Right renal pelvis (tissue), 4 donors: ENCODE measurements at regions not wholly inside any gene's neighbourhood (a gene's known extent, or its start where the extent isn't known, plus 50 kb on each side); places are given as distances from the start of the nearest gene placed in this dataset.

Experiments
- DNase-seq, 4 donors: peaks; one replicate each; pipeline ENCODE4 v3.0.0-alpha.2; 2013; ENCODE audit warnings: low read depth in 4 of 4, low spot score in 3 of 4, missing footprints in 1 of 4

DNA sequence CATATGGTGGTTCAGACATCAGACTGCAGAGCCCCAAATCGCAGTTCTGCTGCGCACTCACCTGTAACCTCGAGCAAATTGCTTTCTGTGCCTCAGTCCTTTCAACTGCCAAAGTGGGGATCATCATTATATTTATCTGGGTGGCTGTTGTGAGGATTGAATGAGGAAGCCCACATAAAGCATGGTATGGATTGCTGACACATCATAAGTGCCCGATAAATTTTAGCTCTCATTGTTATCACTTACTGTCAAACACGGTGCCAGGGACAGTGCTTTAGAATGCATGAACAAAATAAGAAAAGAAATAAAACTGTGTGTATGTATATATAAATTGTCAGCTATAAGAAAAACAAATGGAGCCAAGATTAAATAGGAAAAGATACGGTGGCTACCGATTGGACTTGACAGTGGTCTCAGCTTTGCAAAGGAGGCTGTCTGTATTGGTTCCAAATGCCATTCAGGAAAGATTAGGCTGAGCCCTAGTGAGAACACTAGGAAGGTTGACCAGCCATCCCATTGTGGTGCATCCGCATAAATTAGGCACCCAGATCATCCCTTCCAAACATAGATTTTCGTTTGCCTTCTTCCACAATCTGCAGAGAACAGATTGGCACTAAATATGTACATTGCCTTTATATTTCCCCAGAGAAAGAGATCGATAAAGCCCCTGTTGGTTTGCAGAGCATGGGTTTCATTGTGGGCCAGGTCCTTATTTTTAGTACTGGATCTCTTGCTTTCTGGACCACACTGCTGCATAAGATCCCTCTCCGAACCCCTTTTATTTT is 91.8 kb upstream of the KAZN start:
- DNase-seq, result no peak

DNA sequence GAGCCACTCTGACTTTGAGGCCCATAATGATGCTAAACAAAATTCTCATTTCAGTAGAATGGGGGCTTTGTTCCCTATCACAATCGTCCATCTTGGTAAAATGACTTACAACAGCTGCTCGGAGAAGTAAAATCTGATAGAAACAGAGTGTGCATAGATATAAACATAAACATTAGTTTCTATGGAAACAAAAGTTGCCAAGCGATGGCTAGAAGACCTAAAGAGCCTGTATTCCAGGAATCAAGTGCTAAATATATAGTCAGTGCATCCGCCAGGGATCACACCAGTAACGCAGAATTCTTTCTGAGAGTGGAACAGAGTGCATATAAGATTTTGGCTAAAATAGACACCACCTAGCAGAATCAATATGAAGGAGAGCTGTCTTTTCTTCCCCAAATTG is 91.2 kb upstream of the KAZN start:
- DNase-seq, result peak in 3 of 4 donors; percentile 18 to 43 (median 23)

DNA sequence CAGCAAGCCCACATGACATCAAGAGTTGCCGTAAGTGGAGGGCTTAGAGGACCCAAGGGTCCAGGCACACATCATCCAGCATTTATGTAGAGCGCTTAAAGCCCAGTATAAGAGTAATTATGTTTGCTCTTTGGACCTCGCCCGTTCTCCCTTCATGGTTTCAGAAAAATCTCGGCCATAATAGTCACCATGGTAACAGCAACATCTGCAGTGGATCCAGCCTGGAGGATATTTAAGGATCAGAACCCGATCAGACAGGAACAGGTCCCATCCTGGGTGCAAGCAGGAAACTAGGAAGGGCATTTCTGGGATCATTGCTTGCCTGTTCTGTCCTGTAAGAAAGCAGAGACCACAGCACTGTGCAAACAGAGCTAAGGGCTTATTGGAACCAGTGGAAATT is 89.9 kb upstream of the KAZN start:
- no peak for DNase-seq

DNA sequence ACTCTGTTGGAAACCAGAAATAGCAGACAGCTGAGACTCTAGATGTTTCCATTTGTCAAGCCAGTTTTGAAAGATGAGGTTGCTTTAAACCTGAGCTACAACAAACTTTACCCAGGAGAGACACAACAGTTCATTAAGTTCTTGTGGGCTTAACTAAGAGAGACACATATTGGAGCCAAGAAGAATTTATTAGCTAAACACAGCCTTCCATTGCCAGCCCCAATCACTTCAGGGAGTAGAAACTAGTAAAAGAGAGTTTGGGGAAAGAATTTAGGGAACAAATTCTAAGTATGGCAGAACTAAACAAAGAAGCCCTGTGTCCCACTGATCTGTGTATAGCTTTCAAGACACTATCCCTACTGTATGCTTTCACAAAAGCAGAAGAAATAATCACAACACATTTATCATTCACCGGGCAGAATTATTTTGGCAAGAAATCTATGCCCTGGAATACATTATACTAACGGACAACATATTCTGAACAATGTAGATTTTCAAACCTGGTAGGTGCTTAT is 87.3 kb upstream of the KAZN start:
- DNase-seq, result no peak

DNA sequence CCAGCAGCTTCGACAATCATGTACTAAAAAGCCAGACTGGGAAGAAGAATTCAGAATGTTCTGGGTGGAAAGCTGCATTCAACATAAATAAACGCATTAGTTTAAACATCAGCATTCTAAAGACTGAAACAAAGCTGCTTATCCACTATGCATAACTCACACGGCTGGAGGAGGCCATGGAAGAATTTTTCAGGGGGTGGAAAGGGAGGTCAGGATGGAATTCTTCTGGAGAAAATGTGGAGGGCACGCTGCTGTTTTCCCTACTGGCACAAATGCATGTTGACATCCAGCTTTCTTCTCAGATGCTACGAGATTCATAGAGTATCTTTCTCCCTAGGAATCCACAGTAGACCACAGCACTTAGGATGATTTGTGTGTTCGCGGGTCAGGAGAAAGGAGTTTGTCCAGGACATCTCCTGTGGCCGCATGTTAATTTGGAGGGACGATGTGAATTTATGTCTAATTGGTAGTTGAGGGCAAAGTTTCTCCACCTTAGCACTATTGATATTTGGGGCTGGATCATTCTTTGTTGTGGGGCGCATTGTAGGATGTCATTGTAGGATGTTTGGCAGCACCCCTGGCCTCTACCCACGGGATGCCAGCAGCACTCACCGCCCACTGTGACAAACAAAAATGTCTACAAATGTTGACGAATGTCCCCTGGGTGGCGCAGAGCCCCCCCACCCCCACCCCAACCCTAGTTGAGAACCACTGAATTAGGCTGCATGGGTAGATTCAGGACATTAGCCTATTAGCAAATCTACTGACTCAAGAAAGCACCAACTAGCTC is 86.5 kb upstream of the KAZN start:
- no peak for DNase-seq

DNA sequence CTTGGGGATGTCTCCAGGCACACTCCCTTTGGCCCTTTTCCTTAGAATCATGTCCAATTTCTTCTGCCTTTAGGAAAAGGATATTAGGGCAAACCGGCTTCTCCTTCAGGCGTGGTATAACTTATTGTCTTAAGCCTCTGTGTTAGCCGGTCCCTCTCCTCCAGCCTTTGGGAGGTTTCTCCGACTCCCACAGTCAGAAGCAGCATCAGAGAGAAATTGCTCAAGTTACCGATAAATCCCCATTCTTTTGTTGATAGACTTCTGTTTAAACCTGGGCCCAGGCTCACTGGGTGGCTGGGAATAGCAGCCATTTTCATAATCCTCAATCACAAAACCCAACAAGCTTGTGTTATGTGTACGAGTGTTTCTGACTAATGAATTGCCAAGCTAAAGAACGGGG is 85.4 kb upstream of the KAZN start:
- no peak for DNase-seq

DNA sequence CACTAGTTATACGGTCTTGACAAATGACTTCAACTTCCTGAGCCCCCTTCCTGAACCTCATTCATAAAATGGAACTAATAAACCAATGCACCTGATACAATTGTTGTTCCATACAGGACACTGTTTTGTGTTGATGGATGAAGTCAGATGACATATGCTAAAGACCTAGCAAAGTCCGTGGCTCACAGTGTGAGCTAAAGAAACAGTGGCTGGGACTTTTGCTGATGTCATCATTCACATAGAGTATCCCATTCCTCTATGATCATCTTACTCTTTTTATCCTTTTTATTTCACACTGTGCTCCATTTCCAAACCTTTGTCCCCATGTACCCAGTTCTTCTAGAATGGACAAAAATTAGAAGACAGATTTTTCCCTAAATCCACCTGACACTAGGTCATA is 83.7 kb upstream of the KAZN start:
- DNase-seq, result no peak

DNA sequence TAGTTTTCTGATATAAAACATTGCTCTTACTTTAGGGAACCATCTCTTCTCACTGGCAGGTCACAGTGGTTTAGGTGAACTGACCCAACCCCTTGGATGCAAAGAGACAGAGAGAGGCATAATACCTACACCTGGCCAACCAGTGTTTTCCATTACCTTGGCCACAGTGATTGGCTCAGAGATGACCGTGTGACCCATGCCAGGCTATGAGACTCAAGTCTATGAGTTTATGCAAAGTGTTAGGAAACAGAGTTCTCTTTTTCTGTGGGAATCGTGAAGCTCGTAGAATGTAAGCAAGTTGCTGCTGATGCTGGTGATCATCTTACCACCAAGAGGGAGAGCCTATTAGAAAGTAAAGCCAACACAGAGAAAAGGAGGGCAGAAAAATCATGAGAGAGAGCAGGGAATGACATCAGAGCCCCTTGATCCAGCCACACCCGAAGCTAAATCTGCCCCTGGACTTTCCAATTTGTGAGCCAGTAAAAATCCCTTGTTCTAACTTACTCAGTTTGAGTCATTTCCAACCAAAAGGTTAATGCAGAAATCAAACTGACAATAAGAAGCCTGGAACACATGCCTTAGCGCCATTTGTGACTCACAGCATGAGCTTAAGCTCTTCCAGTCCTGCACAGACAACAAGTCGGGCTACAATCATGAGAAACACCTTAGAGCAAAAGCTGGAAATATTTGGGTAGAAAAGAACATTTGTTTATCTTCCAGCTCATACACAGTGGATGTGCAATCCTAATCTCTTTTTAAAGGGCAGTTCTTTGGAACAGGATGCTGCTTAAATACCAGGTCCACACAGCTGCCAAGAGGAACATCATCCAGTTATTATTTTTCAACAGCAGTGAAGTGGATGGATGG is 81.3 kb upstream of the KAZN start:
- DNase-seq, result no peak

DNA sequence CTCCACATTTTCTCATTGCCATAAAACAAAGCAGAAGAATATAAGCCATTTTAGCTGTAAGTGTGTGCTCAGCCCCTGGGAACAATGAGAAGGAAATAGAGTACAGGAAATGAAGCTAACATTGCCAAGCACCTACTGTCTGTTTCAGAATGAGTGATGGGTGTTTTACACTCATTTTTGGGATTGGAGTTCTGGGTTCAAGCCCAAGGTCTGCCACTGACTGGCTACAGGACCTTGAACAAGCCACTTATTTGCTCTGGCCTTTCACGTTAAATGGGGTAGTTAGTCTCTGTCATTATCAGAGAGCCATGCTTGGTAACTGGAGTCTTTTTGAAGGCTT is 80.7 kb upstream of the KAZN start:
- no peak for DNase-seq

DNA sequence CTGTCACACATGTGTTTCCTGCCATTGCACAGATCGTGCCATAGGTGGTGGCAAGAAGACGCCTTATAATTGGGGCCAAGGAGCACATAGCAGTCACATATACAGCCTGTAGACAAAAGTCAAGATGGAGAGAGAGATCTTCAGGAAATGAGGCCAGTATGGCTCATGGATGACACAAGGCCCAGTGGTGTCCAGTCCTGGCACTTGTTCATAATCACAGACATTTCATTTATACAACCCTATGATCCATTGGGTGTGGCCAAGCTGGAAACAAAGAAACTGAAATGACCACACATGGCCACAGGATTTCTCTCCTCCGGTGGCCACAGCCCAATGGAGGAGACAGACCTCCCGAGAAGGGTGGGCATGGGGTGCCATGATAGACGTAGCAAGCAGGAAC is 78.5 kb upstream of the KAZN start:
- no peak for DNase-seq

DNA sequence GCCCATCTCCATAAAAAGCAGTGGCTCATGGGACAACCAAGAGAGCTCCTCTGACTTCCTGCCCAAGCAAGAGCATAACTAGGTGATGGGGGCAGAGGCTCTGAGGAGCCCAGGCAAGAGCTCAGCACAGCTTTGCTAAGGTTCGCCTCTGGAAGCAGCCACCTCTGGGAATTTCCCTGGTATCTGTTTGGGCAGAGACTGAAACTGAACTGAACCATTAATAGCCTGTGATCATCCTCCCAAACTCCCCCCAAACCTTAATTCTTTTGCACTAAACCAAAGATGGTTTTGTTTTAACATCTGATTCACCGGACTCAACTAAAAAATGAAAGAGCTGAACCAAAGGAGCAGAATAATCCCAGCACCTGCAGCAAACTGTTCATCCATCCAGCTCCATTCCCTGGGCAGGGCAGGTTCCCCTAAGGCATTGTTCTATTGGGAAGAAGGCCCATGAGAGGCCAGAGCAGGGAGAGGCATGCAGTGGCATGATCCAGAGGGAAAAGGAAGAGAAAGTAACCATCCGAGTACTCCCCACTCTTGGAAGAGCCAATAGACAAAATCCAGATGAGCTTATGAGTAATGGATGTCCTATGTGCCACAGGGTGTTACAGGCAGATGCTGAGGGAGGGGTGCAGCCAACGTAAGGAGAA is 77.8 kb upstream of the KAZN start:
- DNase-seq, result no peak

DNA sequence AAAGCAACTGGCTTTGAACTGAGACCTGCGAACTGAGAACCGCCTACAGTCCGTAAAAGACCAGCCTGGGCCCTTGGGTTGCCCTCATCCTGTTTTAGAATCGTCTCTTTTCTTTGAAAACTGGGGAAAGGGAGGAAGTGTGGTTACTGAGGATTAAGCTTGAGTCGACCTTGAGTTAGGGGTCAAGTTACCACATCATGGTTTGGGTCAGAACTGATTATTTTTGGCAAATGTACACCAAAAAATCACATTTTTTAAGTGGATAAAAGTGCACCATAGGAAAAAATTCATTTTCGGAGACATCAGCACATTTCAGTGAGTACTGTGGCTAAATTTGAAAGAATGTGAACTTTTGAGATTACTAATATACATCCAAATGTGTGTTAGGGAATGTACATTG is 76.9 kb upstream of the KAZN start:
- no peak for DNase-seq

DNA sequence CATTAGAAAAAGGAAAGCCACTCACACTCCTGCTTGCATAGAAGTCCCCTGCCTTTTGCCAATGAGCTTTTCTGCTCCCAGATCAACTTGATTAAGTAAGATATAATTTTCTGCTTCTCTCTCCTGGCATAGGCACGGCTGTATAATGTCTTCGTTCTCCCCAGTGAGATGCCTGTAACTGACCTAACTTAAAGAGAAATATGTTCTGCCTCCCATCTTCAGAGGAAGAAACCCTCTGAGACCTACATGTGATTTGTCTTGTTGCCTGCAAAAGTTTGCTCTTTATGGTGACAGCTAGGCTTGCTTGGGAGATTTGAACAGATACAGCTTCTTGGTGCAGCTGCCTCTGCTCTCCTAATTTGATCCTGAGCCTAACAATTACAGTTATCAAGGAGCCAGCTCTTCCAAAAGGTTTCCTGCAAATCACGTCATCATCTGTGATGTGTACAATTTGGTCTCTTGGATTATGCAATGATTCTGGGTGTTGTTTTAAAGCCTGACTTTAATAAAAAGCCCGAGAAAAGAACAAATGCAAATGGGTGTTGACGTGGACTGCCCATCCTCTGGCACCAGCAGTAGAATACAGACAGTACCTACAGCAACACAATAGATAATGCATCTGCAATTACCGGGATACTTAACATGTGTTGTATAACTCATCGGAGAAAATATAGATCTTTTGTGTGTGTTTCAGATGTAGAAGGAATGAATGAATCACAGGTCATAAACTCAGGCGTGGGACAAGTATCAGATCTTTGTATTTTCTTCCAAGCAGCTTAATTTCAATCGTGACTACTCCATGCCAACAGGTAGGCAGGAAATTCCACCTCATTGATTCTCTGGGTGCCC is 76.2 kb upstream of the KAZN start:
- DNase-seq, result no peak

DNA sequence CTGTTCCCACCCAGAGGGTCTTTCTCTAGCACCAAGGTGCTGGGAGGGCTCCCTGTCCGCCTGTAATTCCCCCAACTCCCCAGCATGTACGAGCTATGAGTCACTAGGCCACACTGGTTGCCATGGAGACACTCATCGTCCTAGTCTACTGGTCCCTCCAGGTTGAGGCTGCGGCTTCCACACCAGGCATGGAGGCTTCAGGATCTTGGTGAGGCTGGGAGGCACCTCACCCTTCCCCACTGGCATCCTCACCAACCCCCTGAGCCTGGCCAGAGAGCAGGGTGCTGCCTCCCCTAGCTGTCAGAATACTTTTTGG is 75.6 kb upstream of the KAZN start:
- DNase-seq, result no peak

DNA sequence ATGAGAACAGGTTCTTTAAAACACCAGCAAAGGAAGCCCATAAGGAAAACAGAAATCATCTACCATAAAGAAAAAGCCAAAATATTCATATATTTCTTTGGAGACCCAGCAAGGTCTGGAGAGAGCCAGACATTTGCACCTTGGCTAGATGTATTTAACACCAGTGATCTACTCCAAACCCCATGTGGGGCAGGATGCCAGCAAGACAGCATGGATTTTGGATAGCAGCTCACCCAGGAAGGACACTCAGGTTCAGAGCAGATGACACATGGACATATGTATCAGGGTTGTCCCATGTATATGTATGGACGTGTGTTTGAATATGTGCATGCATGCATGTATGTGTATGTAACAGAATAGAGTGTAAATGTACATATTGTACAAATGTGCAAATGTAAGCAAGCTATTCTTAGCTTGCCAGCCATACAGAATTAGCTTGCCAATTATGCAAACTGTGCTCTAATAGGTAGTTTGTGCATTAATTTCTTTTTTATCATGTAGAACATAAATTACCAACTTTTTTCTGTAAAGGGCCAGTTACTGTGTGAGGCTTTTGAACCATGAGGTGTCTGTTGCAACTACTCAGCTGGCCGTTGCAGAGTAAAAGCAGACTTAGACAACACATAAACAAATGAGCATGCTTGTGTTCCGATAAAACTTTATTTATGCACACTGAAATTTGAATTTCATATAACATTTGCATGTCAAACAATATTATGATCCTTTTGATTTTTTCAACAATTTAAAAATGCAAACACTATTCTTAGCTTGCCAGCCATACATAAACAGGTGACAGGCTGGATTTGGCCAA is 73.5 kb upstream of the KAZN start:
- no peak for DNase-seq

DNA sequence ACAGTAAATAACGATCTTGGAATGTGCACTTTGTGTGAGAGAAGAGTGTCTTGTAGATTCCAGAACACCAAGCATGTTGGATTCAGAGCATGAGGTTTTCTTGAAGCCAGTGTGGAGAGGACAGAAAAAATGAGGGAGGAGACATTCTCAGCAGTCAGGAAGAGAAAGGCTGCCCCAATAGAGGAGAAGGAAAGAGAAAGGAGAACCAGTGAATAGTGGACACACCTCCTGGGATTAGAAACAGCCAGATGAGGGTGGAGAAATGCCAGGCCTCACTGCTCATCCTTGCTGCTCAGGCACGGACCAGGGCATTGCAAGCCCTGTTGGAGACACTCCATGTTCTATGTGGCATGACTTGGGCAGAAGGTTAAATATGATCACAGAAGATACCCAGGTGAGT is 69.0 kb upstream of the KAZN start:
- no peak for DNase-seq

DNA sequence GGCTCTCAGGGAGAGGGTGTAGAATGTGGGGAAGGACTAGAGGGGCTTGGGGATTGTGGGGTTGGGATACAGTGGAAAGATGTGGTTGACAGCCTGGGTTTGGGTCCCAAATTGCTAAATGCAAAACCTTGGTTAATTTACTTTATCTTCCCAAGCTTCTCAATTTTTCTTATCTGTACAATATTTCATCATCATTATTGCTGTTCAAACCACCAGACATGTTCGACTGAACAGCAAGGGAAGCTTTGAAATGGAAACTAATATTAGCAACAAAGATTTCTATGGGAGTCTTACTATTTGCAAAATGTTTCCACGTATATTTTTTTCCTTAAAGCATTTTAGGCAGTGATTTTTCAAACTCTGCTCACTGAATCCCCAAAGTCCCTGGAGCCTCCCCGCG is 67.0 kb upstream of the KAZN start:
- no peak for DNase-seq

DNA sequence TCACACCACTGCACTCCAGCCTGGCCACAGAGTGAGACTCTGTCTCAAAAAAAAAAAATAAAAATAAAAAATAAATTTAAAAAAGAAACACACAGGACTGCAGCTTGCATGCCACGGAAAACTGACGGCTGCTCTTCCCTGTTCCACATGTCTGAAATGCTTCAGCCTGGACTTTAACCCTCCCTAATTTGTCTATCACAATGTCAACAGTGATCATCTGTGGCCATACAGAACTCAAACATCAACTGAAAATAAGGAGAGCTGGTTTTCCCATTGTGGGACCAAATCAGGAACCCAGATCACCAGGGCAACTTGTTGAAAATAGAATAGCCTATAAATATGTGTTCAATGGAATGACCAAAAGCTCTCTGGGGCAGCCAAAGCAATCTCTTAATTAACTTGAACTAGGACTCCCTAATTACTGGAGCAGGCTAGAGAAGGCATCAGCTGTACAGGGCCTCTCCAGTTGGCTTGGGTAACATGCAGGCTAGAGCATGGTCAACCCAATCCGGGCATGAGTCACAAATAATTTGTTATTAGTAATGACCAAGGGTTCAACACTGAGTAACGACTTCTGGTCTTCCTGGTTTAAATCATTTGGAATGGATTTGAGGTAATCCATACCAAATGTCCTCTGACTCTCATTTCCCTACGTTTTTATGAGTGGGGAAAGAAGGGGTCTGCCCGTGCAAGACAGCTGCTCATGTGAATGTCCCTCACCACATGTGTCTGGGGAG is 62.7 kb upstream of the KAZN start:
- no peak for DNase-seq
